Naive thymus-derived CD4-positive, alpha-beta T cell (primary cell): ENCODE measurements at regions not wholly inside any gene's neighbourhood (a gene's known extent, or its start where the extent isn't known, plus 50 kb on each side); places are given as distances from the start of the nearest gene placed in this dataset.

ENCODE experiments used
- ATAC-seq: fragments of 150-1000 bp; cut with Tn5 transposase; 2 replicates; pipeline ENCODE4 v1.10.0; 2021; ENCODE audit warnings: mild to moderate bottlenecking, moderate library complexity
- CTCF ChIA-PET: fragments of 350-600 bp; sonication (Branson Sonifier 250); formaldehyde crosslinking; loops from one replicate; lab custom pipeline; 2021; ENCODE audit warnings: antibody characterized with exemption; lab: Charles Lee
- POLR2A ChIA-PET: fragments of 350-600 bp; sonication (Branson Sonifier 250); formaldehyde crosslinking; loops from one replicate; lab custom pipeline; 2021; ENCODE audit warnings: antibody characterized with exemption, inconsistent platforms; lab: Charles Lee
- DNase-seq, 9 donors: peaks; one replicate each; pipeline versions ENCODE4 v3.0.0 to v3.0.0-alpha.2; 2020 to 2022; ENCODE audit warnings: mixed read lengths in 1 of 9
- H3K27ac ChIP-seq: one replicate; pipeline ENCODE4 v1.7.0; 2013; ENCODE audit warnings: mild to moderate bottlenecking, low read depth, low read length, moderate library complexity
- H3K27me3 ChIP-seq, 2 donors: one replicate each; pipeline ENCODE4 v1.7.0; 2013; ENCODE audit warnings: low read length in 2 of 2, mild to moderate bottlenecking in 2 of 2, moderate library complexity in 2 of 2; ENCODE audit not compliant: control insufficient read depth in 2 of 2, insufficient read depth in 2 of 2
- H3K36me3 ChIP-seq, 3 experiments: 1 replicate in 2 of 3; 2 replicates in 1 of 3; pipeline ENCODE4 v1.7.0; 2013; ENCODE audit warnings: low read length in 3 of 3, mild to moderate bottlenecking in 3 of 3, moderate library complexity in 1 of 3; ENCODE audit not compliant: insufficient read depth in 3 of 3, control insufficient read depth in 2 of 3
- H3K4me1 ChIP-seq, 2 donors: one replicate each; pipeline ENCODE4 v1.7.0; 2013; ENCODE audit warnings: low read length in 2 of 2, mild to moderate bottlenecking in 2 of 2, moderate library complexity in 1 of 2; ENCODE audit not compliant: control insufficient read depth in 2 of 2, insufficient read depth in 2 of 2
- H3K4me3 ChIP-seq: 2 replicates; pipeline ENCODE4 v1.7.0; 2013; ENCODE audit warnings: mild to moderate bottlenecking, low read length
- H3K9me3 ChIP-seq, 3 experiments: 1 replicate in 2 of 3; 2 replicates in 1 of 3; pipeline ENCODE4 v1.7.0; 2013; ENCODE audit warnings: low read length in 3 of 3; ENCODE audit not compliant: control insufficient read depth in 2 of 3
- H3K27ac Mint-ChIP-seq, 9 donors: one replicate each; pipeline ENCODE4 v1.8.0; 2020 to 2022; ENCODE audit warnings: mixed read lengths in 9 of 9, mild to moderate bottlenecking in 8 of 9, moderate library complexity in 5 of 9, inconsistent platforms in 2 of 9
- H3K27me3 Mint-ChIP-seq, 5 donors: one replicate each; pipeline ENCODE4 v1.8.0; 2021 to 2022; ENCODE audit warnings: mixed read lengths in 5 of 5, mild to moderate bottlenecking in 1 of 5
- H3K36me3 Mint-ChIP-seq, 5 donors: one replicate each; pipeline ENCODE4 v1.8.0; 2020 to 2022; ENCODE audit warnings: mixed read lengths in 5 of 5, mild to moderate bottlenecking in 3 of 5, inconsistent platforms in 1 of 5
- H3K4me1 Mint-ChIP-seq, 7 donors: one replicate each; pipeline ENCODE4 v1.8.0; 2020 to 2022; ENCODE audit warnings: mixed read lengths in 7 of 7, mild to moderate bottlenecking in 3 of 7, inconsistent platforms in 1 of 7
- H3K4me3 Mint-ChIP-seq, 10 donors: one replicate each; pipeline ENCODE4 v1.8.0; 2020 to 2022; ENCODE audit warnings: mild to moderate bottlenecking in 10 of 10, mixed read lengths in 10 of 10, moderate library complexity in 6 of 10, inconsistent platforms in 2 of 10
- H3K9me3 Mint-ChIP-seq, 11 donors: one replicate each; pipeline ENCODE4 v1.8.0; 2020 to 2022; ENCODE audit warnings: mixed read lengths in 11 of 11, mild to moderate bottlenecking in 4 of 11, inconsistent platforms in 1 of 11, moderate library complexity in 1 of 11
- intact Hi-C, 2 donors: fragments of 100-400 bp; cut with micrococcal nuclease; formaldehyde crosslinking; loops; one replicate each; pipeline ENCODE4 v1.15.1; 2023

DNA sequence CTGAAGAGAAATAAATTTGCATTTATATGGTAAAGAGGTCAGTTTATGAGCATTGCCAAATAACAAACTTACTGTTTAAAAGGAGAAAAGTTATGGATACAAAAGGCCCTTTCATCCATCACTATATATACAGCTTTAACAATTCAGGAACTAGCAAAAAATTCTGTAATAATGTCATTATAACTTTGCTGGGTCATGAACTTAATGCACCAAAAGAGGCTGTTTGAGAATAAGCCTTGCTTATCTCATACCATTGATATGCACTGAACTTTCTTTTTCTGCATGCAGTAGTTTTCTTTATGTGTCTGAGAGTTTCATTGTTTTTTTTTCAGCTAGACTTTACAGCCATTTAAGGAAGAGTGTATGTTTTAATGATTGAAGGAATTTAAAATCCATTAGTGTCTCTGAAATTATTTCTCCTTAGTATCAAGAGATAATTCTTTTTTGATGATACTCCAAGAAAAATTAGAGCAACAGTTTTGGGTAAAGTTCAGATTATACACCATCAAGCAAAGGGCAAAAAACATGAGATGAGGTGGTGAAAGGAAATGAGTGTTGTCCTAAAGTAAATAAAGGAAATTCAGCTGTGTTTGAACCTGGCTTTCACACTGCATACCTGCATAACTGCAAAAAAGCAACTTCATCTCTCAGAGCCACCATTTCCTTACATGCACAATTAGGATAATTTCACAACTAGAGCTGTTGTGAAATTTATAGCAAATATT lies 188.2 kb upstream of the ANO3 start:
- ATAC-seq = no peak
- H3K36me3 ChIP-seq = no peaks in the 10 kb centered on the region
- intact Hi-C loops = no loop called here
- H3K4me1 Mint-ChIP-seq = no peaks in the 10 kb centered on the region
- H3K4me3 ChIP-seq = no peak overlapping the region
- no peak overlapping the region for H3K27ac ChIP-seq
- CTCF ChIA-PET = no interaction called here
- H3K27me3 ChIP-seq = no peaks in the 10 kb centered on the region
- H3K9me3 Mint-ChIP-seq = peaks cover 0 to 12% (median under 1%) of the 10 kb centered on the region in 11 donors
- H3K27me3 Mint-ChIP-seq = no peaks in the 10 kb centered on the region
- H3K27ac Mint-ChIP-seq = no peak overlapping the region
- POLR2A ChIA-PET = no interaction called here
- H3K9me3 ChIP-seq = no peaks in the 10 kb centered on the region
- H3K36me3 Mint-ChIP-seq = no peaks in the 10 kb centered on the region
- H3K4me3 Mint-ChIP-seq = no peak overlapping the region
- DNase-seq = no peak
- H3K4me1 ChIP-seq = no peaks in the 10 kb centered on the region

GRCh38 chr11:26144291-26144690 lies 187.6 kb upstream of the ANO3 start:
- DNase-seq (no peak), ATAC-seq (no peak)
- CTCF ChIA-PET = no interaction called here
- H3K27me3 Mint-ChIP-seq = no peaks in the 10 kb centered on the region
- H3K36me3 ChIP-seq = no peaks in the 10 kb centered on the region
- H3K9me3 ChIP-seq = no peaks in the 10 kb centered on the region
- H3K27ac ChIP-seq = no peak overlapping the region
- H3K4me3 Mint-ChIP-seq = no peak overlapping the region
- H3K9me3 Mint-ChIP-seq = peaks cover 0 to 12% (median 2%) of the 10 kb centered on the region in 11 donors
- H3K4me3 ChIP-seq = no peak overlapping the region
- intact Hi-C loops = no loop called here
- no peak overlapping the region for H3K27ac Mint-ChIP-seq
- POLR2A ChIA-PET = no interaction called here
- no peaks in the 10 kb centered on the region for H3K27me3 ChIP-seq
- H3K4me1 Mint-ChIP-seq = no peaks in the 10 kb centered on the region
- no peaks in the 10 kb centered on the region for H3K4me1 ChIP-seq
- peaks cover 0 to 3% (median 0%) of the 10 kb centered on the region in 5 donors for H3K36me3 Mint-ChIP-seq

GRCh38 chr11:26144911-26145310 lies 187.0 kb upstream of the ANO3 start:
- H3K4me1 ChIP-seq = no peaks in the 10 kb centered on the region
- H3K36me3 Mint-ChIP-seq = peaks cover 0 to 3% (median 0%) of the 10 kb centered on the region in 5 donors
- H3K4me1 Mint-ChIP-seq = no peaks in the 10 kb centered on the region
- H3K27ac Mint-ChIP-seq = no peak overlapping the region
- H3K27me3 Mint-ChIP-seq = no peaks in the 10 kb centered on the region
- CTCF ChIA-PET = no interaction called here
- H3K9me3 ChIP-seq = no peaks in the 10 kb centered on the region
- ATAC-seq = no peak
- intact Hi-C loops = no loop called here
- H3K27me3 ChIP-seq = no peaks in the 10 kb centered on the region
- no peak overlapping the region for H3K4me3 ChIP-seq
- no peak for DNase-seq
- POLR2A ChIA-PET = no interaction called here
- peaks cover 0 to 13% (median 2%) of the 10 kb centered on the region in 11 donors for H3K9me3 Mint-ChIP-seq
- H3K4me3 Mint-ChIP-seq = no peak overlapping the region
- H3K36me3 ChIP-seq = no peaks in the 10 kb centered on the region
- H3K27ac ChIP-seq = no peak overlapping the region

DNA sequence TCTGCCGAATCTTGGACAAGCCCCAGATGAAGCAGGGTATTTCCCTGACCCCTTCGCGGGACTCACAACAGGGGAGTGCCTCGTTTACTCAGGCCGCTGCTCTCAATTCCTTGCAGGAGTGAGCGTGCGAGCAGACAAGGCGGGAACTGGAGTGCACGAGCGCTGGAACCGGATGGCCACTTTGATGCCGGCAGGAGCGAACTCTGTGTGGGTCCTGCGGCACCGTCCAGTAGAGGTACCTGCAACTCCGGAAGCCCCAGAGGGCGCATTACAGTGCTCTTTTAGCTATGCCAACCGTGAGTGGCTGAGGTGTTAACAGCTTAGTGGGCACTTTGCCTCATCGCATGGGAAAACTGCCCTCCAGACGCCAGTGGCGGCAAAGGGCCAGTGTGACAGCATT lies 182.3 kb upstream of the ANO3 start:
- Histone ChIP-seq H3K27ac (no peak overlapping the region), H3K4me3 (no peak overlapping the region), H3K36me3 (no peaks in the 10 kb centered on the region), H3K9me3 (no peaks in the 10 kb centered on the region), H3K27me3 (no peaks in the 10 kb centered on the region), H3K4me1 (no peaks in the 10 kb centered on the region)
- H3K36me3 Mint-ChIP-seq = peaks cover 0 to 3% (median 0%) of the 10 kb centered on the region in 5 donors
- ChIA-PET POLR2A (no interaction called here), CTCF (no interaction called here)
- DNase-seq = no peak
- no peaks in the 10 kb centered on the region for H3K4me1 Mint-ChIP-seq
- intact Hi-C loops = no loop called here
- no peak overlapping the region for H3K4me3 Mint-ChIP-seq
- no peak overlapping the region for H3K27ac Mint-ChIP-seq
- peaks cover 0 to 13% (median 4%) of the 10 kb centered on the region in 11 donors for H3K9me3 Mint-ChIP-seq
- no peaks in the 10 kb centered on the region for H3K27me3 Mint-ChIP-seq
- no peak for ATAC-seq

- Histone ChIP-seq H3K27ac (no peak overlapping the region), H3K36me3 (no peaks in the 10 kb centered on the region), H3K27me3 (no peaks in the 10 kb centered on the region), H3K4me3 (no peak overlapping the region), H3K9me3 (no peaks in the 10 kb centered on the region), H3K4me1 (no peaks in the 10 kb centered on the region)
- H3K27ac Mint-ChIP-seq = no peak overlapping the region
- H3K9me3 Mint-ChIP-seq = peaks cover 0 to 10% (median 4%) of the 10 kb centered on the region in 11 donors
- peaks cover 0 to 3% (median 0%) of the 10 kb centered on the region in 5 donors for H3K36me3 Mint-ChIP-seq
- ChIA-PET POLR2A (no interaction called here), CTCF (no interaction called here)
- no peak for DNase-seq
- no peak for ATAC-seq
- H3K4me1 Mint-ChIP-seq = no peaks in the 10 kb centered on the region
- no peaks in the 10 kb centered on the region for H3K27me3 Mint-ChIP-seq
- H3K4me3 Mint-ChIP-seq = no peak overlapping the region
- intact Hi-C loops = no loop called here
These were observed 181.9 kb upstream of the ANO3 start for GRCh38 chr11:26150031-26150430.

GRCh38 chr11:26158251-26158650 lies 173.7 kb upstream of the ANO3 start:
- intact Hi-C loops = no loop called here
- Mint-ChIP-seq H3K4me3 (no peak overlapping the region), H3K27me3 (no peaks in the 10 kb centered on the region), H3K9me3 (peaks cover 0 to 22% (median 5%) of the 10 kb centered on the region in 11 donors), H3K27ac (no peak overlapping the region), H3K4me1 (no peaks in the 10 kb centered on the region), H3K36me3 (no peaks in the 10 kb centered on the region)
- ATAC-seq = no peak
- Histone ChIP-seq H3K27me3 (no peaks in the 10 kb centered on the region), H3K4me1 (no peaks in the 10 kb centered on the region), H3K4me3 (no peak overlapping the region), H3K9me3 (no peaks in the 10 kb centered on the region), H3K36me3 (no peaks in the 10 kb centered on the region), H3K27ac (no peak overlapping the region)
- POLR2A ChIA-PET = no interaction called here
- CTCF ChIA-PET = no interaction called here
- no peak for DNase-seq

GRCh38 chr11:26162291-26162690 lies 169.6 kb upstream of the ANO3 start:
- Histone ChIP-seq H3K36me3 (no peaks in the 10 kb centered on the region), H3K27me3 (no peaks in the 10 kb centered on the region), H3K4me1 (no peaks in the 10 kb centered on the region), H3K27ac (no peak overlapping the region), H3K9me3 (no peaks in the 10 kb centered on the region), H3K4me3 (no peak overlapping the region)
- intact Hi-C loops = no loop called here
- ATAC-seq (no peak), DNase-seq (no peak)
- H3K36me3 Mint-ChIP-seq = no peaks in the 10 kb centered on the region
- ChIA-PET CTCF (no interaction called here), POLR2A (no interaction called here)
- no peak overlapping the region for H3K27ac Mint-ChIP-seq
- H3K9me3 Mint-ChIP-seq = peaks cover 0 to 10% (median 4%) of the 10 kb centered on the region in 11 donors
- no peaks in the 10 kb centered on the region for H3K27me3 Mint-ChIP-seq
- no peaks in the 10 kb centered on the region for H3K4me1 Mint-ChIP-seq
- H3K4me3 Mint-ChIP-seq = no peak overlapping the region
